ENCODE measurements at regions not wholly inside any gene's neighbourhood (a gene's known extent, or its start where the extent isn't known, plus 50 kb on each side); places are given as distances from the start of the nearest gene placed in this dataset.

- TF ChIP-seq, protein P1, sequence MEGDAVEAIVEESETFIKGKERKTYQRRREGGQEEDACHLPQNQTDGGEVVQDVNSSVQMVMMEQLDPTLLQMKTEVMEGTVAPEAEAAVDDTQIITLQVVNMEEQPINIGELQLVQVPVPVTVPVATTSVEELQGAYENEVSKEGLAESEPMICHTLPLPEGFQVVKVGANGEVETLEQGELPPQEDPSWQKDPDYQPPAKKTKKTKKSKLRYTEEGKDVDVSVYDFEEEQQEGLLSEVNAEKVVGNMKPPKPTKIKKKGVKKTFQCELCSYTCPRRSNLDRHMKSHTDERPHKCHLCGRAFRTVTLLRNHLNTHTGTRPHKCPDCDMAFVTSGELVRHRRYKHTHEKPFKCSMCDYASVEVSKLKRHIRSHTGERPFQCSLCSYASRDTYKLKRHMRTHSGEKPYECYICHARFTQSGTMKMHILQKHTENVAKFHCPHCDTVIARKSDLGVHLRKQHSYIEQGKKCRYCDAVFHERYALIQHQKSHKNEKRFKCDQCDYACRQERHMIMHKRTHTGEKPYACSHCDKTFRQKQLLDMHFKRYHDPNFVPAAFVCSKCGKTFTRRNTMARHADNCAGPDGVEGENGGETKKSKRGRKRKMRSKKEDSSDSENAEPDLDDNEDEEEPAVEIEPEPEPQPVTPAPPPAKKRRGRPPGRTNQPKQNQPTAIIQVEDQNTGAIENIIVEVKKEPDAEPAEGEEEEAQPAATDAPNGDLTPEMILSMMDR (IDR thresholded peaks at IDR 0.05; ENCODE audit: insufficient read depth, low read depth, low read length, missing control alignments), result no peak
- no peak for DNase-seq (ENCODE audit: low read depth)
- H3K4me3 ChIP-seq (ENCODE audit: low read length), result no peak overlapping the region
These were observed 236.2 kb upstream of the FLRT2 start for GRCh38 chr14:85293612-85294234.

GRCh38 chr14:85295318-85295717 is 234.6 kb upstream of the FLRT2 start:
- TF ChIP-seq, protein P1 (IDR thresholded peaks at IDR 0.05; ENCODE audit: insufficient read depth, low read depth, low read length, missing control alignments), result no peak
- no peak for DNase-seq (ENCODE audit: low read depth)
- H3K4me3 ChIP-seq (ENCODE audit: low read length), result no peak overlapping the region

- DNase-seq (ENCODE audit: low read depth), result peak; percentile 74
- TF ChIP-seq, protein P1 (IDR thresholded peaks at IDR 0.05; ENCODE audit: insufficient read depth, low read depth, low read length, missing control alignments), result no peak
These were observed 233.3 kb upstream of the FLRT2 start for GRCh38 chr14:85296456-85297210.

DNA sequence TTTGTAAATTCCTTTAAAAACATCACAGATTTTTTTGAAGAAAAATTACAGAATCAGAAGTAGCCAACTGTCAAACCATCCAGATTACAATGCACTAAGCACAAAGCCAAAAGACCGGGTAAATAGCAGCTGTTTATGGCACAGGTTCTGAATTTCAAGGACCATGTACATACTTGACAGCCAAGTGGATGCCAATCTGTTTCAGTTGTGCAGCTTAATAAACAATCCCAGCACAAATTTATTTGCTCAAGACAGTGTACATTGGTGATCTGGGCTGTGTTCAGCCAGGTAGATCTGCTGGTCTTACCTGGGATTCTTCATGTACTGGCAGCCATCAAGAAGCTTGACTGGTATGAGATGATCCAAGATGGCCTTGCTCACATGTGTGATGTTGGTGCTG is 229.8 kb upstream of the FLRT2 start:
- no peak overlapping the region for H3K4me3 ChIP-seq (ENCODE audit: low read length)
- DNase-seq (ENCODE audit: low read depth), result no peak
- TF ChIP-seq, protein P1 (IDR thresholded peaks at IDR 0.05; ENCODE audit: insufficient read depth, low read depth, low read length, missing control alignments), result no peak

More at GRCh38 chr14:85296456-85297210, 233.3 kb upstream of the FLRT2 start:
- no peak overlapping the region for H3K4me3 ChIP-seq (ENCODE audit: low read length)

- H3K4me3 ChIP-seq (ENCODE audit: low read length), result no peak overlapping the region
- no peak for DNase-seq (ENCODE audit: low read depth)
- TF ChIP-seq, protein P1 (IDR thresholded peaks at IDR 0.05; ENCODE audit: insufficient read depth, low read depth, low read length, missing control alignments), result no peak
These were observed 228.4 kb upstream of the FLRT2 start for GRCh38 chr14:85301506-85301905.

- TF ChIP-seq, protein P1 (IDR thresholded peaks at IDR 0.05; ENCODE audit: insufficient read depth, low read depth, low read length, missing control alignments), result no peak
- DNase-seq (ENCODE audit: low read depth), result no peak
- no peak overlapping the region for H3K4me3 ChIP-seq (ENCODE audit: low read length)
These were observed 223.9 kb upstream of the FLRT2 start for GRCh38 chr14:85306024-85306423.
